ENCODE measurements at regions not wholly inside any gene's neighbourhood (a gene's known extent, or its start where the extent isn't known, plus 50 kb on each side); places are given as distances from the start of the nearest gene placed in this dataset.

DNA sequence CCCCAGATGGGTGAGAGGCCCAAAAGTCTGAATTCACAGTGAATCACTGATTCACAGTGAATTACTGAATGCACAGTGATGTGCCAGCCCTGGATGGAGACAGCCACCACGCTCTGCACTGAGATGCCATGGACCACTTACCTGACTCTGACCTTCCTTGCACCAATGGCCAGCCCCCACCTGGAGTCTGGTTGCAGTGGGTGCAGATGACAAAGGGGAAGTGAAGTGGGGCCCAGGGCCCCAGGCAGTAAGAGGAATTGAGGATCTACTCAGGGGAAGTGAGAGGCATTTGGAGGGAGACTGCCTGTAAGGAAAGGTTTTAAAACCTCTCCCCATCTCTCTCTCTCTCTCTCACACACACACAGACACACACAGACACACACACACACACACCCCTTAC lies 412.1 kb downstream of the CYLC2 start:
- DNase-seq (ENCODE audit: low spot score), result no peak
- no peak overlapping the region for H4K91ac ChIP-seq (ENCODE audit: low read depth, low read length, poor library complexity)
- no peak overlapping the region for H2BK120ac ChIP-seq (ENCODE audit: low read depth, low read length)
- no peak overlapping the region for H4K8ac ChIP-seq (ENCODE audit: low read depth, low read length)
- no peak overlapping the region for H3K27ac ChIP-seq (replicated peaks; ENCODE audit: low read length)
- no peak overlapping the region for H3K14ac ChIP-seq (ENCODE audit: low read length)
- H3K4ac ChIP-seq (ENCODE audit: low read length), result no peak overlapping the region
- no peaks in the 10 kb centered on the region for H3K36me3 ChIP-seq (replicated peaks in 1 of 2; ENCODE audit: control insufficient read depth in 2 of 2, insufficient read depth in 2 of 2, low read length in 2 of 2)
- H3K4me3 ChIP-seq (ENCODE audit: low read length in 2 of 2), result no peak overlapping the region
- H2BK15ac ChIP-seq (ENCODE audit: low read length), result no peak overlapping the region
- H2AFZ ChIP-seq (ENCODE audit: low read length), result no peak overlapping the region
- H3K27me3 ChIP-seq (ENCODE audit: control insufficient read depth in 3 of 3, insufficient read depth in 3 of 3, low read depth in 1 of 3, low read length in 3 of 3), result no peaks in the 10 kb centered on the region
- no peak overlapping the region for H2AK5ac ChIP-seq (ENCODE audit: low read depth, low read length)
- no peak overlapping the region for H3K4me2 ChIP-seq (ENCODE audit: insufficient read depth, low read length, poor library complexity, severe bottlenecking)
- H3K4me1 ChIP-seq (ENCODE audit: control insufficient read depth in 2 of 2, insufficient read depth in 1 of 2, low read depth in 1 of 2, low read length in 2 of 2), result peaks cover 0 to 1% of the 10 kb centered on the region in 2 donors
- no peaks in the 10 kb centered on the region for H3K9me3 ChIP-seq (replicated peaks in 1 of 2; ENCODE audit: control insufficient read depth in 2 of 2, insufficient read depth in 1 of 2, low read depth in 1 of 2, low read length in 2 of 2)
- H2BK12ac ChIP-seq (ENCODE audit: low read length), result no peak overlapping the region
- H3K79me1 ChIP-seq (ENCODE audit: low read depth, low read length), result no peaks in the 10 kb centered on the region
- no peak overlapping the region for H3K23ac ChIP-seq (ENCODE audit: low read depth, low read length, poor library complexity)
- no CpG with 5 or more reads among the region's 1 CpG for WGBS, 2 donors (ENCODE audit: extremely low coverage in 2 of 2, insufficient read length in 2 of 2, insufficient replicate concordance in 1 of 2)
- no peak overlapping the region for H3K18ac ChIP-seq (ENCODE audit: low read length)
- no peak overlapping the region for H2BK5ac ChIP-seq (ENCODE audit: low read length)
- no peak overlapping the region for H3K9ac ChIP-seq (ENCODE audit: low read depth, low read length, poor library complexity)

GRCh38 chr9:103410059-103410458 lies 414.9 kb downstream of the CYLC2 start:
- no peak for DNase-seq (ENCODE audit: low spot score)
- Histone ChIP-seq H2BK120ac (ENCODE audit: low read depth, low read length) (no peak overlapping the region), H2BK12ac (ENCODE audit: low read length) (no peak overlapping the region), H2AK5ac (ENCODE audit: low read depth, low read length) (no peak overlapping the region), H2AFZ (ENCODE audit: low read length) (no peak overlapping the region), H2BK15ac (ENCODE audit: low read length) (no peak overlapping the region), H3K23ac (ENCODE audit: low read depth, low read length, poor library complexity) (no peak overlapping the region), H3K9ac (ENCODE audit: low read depth, low read length, poor library complexity) (no peak overlapping the region), H3K14ac (ENCODE audit: low read length) (no peak overlapping the region), H4K8ac (ENCODE audit: low read depth, low read length) (no peak overlapping the region), H3K4ac (ENCODE audit: low read length) (no peak overlapping the region), H4K91ac (ENCODE audit: low read depth, low read length, poor library complexity) (no peak overlapping the region), H3K4me3 (ENCODE audit: low read length in 2 of 2) (no peak overlapping the region), H3K79me1 (ENCODE audit: low read depth, low read length) (no peaks in the 10 kb centered on the region), H3K36me3 (replicated peaks in 1 of 2; ENCODE audit: control insufficient read depth in 2 of 2, insufficient read depth in 2 of 2, low read length in 2 of 2) (no peaks in the 10 kb centered on the region), H3K4me2 (ENCODE audit: insufficient read depth, low read length, poor library complexity, severe bottlenecking) (no peak overlapping the region), H3K9me3 (replicated peaks in 1 of 2; ENCODE audit: control insufficient read depth in 2 of 2, insufficient read depth in 1 of 2, low read depth in 1 of 2, low read length in 2 of 2) (no peaks in the 10 kb centered on the region), H3K27ac (replicated peaks; ENCODE audit: low read length) (no peak overlapping the region), H2BK5ac (ENCODE audit: low read length) (no peak overlapping the region), H3K4me1 (ENCODE audit: control insufficient read depth in 2 of 2, insufficient read depth in 1 of 2, low read depth in 1 of 2, low read length in 2 of 2) (peaks cover 0 to 1% of the 10 kb centered on the region in 2 donors), H3K27me3 (ENCODE audit: control insufficient read depth in 3 of 3, insufficient read depth in 3 of 3, low read depth in 1 of 3, low read length in 3 of 3) (no peaks in the 10 kb centered on the region), H3K18ac (ENCODE audit: low read length) (no peak overlapping the region)
- no CpG with 5 or more reads among the region's 4 CpGs for WGBS, 2 donors (ENCODE audit: extremely low coverage in 2 of 2, insufficient read length in 2 of 2, insufficient replicate concordance in 1 of 2)

DNA sequence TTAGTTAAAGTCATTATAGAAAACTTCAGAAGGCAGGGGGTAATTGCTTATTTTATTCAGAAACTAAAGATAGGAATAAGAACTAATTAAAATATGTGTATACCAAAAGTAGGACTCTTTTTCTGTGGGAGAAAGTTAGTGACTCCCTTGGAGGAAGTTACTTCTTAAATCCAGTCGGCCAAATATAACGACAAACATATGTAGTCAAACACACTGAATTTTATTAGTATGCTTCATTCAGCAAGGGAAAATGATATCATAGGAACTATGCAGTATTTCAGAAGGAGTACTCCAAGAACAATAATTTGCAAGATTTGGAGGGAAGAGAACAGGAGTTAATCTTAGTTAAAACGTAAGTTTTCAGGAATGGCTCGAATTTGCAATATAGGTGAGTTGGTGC lies 432.6 kb downstream of the CYLC2 start:
- no peak for DNase-seq (ENCODE audit: low spot score)
- Histone ChIP-seq H3K4me3 (ENCODE audit: low read length in 2 of 2) (no peak overlapping the region), H3K36me3 (replicated peaks in 1 of 2; ENCODE audit: control insufficient read depth in 2 of 2, insufficient read depth in 2 of 2, low read length in 2 of 2) (no peaks in the 10 kb centered on the region), H3K23ac (ENCODE audit: low read depth, low read length, poor library complexity) (no peak overlapping the region), H2BK120ac (ENCODE audit: low read depth, low read length) (no peak overlapping the region), H3K14ac (ENCODE audit: low read length) (no peak overlapping the region), H3K9ac (ENCODE audit: low read depth, low read length, poor library complexity) (no peak overlapping the region), H4K8ac (ENCODE audit: low read depth, low read length) (no peak overlapping the region), H2AFZ (ENCODE audit: low read length) (no peak overlapping the region), H4K91ac (ENCODE audit: low read depth, low read length, poor library complexity) (no peak overlapping the region), H2BK5ac (ENCODE audit: low read length) (no peak overlapping the region), H3K4ac (ENCODE audit: low read length) (no peak overlapping the region), H3K4me1 (ENCODE audit: control insufficient read depth in 2 of 2, insufficient read depth in 1 of 2, low read depth in 1 of 2, low read length in 2 of 2) (no peaks in the 10 kb centered on the region), H3K27me3 (ENCODE audit: control insufficient read depth in 3 of 3, insufficient read depth in 3 of 3, low read depth in 1 of 3, low read length in 3 of 3) (no peaks in the 10 kb centered on the region), H3K18ac (ENCODE audit: low read length) (no peak overlapping the region), H2BK12ac (ENCODE audit: low read length) (no peak overlapping the region), H3K9me3 (replicated peaks in 1 of 2; ENCODE audit: control insufficient read depth in 2 of 2, insufficient read depth in 1 of 2, low read depth in 1 of 2, low read length in 2 of 2) (no peaks in the 10 kb centered on the region), H3K4me2 (ENCODE audit: insufficient read depth, low read length, poor library complexity, severe bottlenecking) (no peak overlapping the region), H3K79me1 (ENCODE audit: low read depth, low read length) (no peaks in the 10 kb centered on the region), H2BK15ac (ENCODE audit: low read length) (no peak overlapping the region), H3K27ac (replicated peaks; ENCODE audit: low read length) (no peak overlapping the region), H2AK5ac (ENCODE audit: low read depth, low read length) (no peak overlapping the region)
- no CpG with 5 or more reads among the region's 4 CpGs for WGBS, 2 donors (ENCODE audit: extremely low coverage in 2 of 2, insufficient read length in 2 of 2, insufficient replicate concordance in 1 of 2)

DNA sequence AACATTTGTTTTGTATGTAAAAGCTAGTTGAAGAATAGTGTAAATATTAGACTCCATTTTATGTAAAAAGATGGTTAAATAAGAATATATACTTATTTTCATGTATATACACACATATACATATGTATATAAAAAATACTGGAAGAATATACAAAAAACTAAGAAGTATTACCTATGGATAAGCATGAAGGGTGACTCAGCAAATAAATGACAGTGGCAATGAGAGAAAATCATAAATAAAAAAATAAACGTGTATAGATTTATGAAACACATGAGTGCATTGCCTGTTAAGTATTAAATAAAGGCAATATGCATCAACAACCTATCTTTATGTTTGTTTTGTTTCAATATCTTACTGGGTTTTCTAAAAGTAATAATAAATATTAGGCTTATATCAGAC lies 435.3 kb downstream of the CYLC2 start:
- no peaks in the 10 kb centered on the region for H3K36me3 ChIP-seq (replicated peaks in 1 of 2; ENCODE audit: control insufficient read depth in 2 of 2, insufficient read depth in 2 of 2, low read length in 2 of 2)
- no peaks in the 10 kb centered on the region for H3K27me3 ChIP-seq (ENCODE audit: control insufficient read depth in 3 of 3, insufficient read depth in 3 of 3, low read depth in 1 of 3, low read length in 3 of 3)
- H3K18ac ChIP-seq (ENCODE audit: low read length), result no peak overlapping the region
- no peak overlapping the region for H3K27ac ChIP-seq (replicated peaks; ENCODE audit: low read length)
- no peaks in the 10 kb centered on the region for H3K79me1 ChIP-seq (ENCODE audit: low read depth, low read length)
- no peaks in the 10 kb centered on the region for H3K4me1 ChIP-seq (ENCODE audit: control insufficient read depth in 2 of 2, insufficient read depth in 1 of 2, low read depth in 1 of 2, low read length in 2 of 2)
- H2BK15ac ChIP-seq (ENCODE audit: low read length), result no peak overlapping the region
- no peak overlapping the region for H2BK120ac ChIP-seq (ENCODE audit: low read depth, low read length)
- no peak overlapping the region for H3K9ac ChIP-seq (ENCODE audit: low read depth, low read length, poor library complexity)
- no CpG with 5 or more reads among the region's 1 CpG for WGBS, 2 donors (ENCODE audit: extremely low coverage in 2 of 2, insufficient read length in 2 of 2, insufficient replicate concordance in 1 of 2)
- no peak for DNase-seq (ENCODE audit: low spot score)
- no peak overlapping the region for H2BK5ac ChIP-seq (ENCODE audit: low read length)
- no peak overlapping the region for H3K4me2 ChIP-seq (ENCODE audit: insufficient read depth, low read length, poor library complexity, severe bottlenecking)
- no peak overlapping the region for H2AK5ac ChIP-seq (ENCODE audit: low read depth, low read length)
- H2AFZ ChIP-seq (ENCODE audit: low read length), result no peak overlapping the region
- no peak overlapping the region for H2BK12ac ChIP-seq (ENCODE audit: low read length)
- no peak overlapping the region for H3K4me3 ChIP-seq (ENCODE audit: low read length in 2 of 2)
- no peak overlapping the region for H4K8ac ChIP-seq (ENCODE audit: low read depth, low read length)
- no peak overlapping the region for H4K91ac ChIP-seq (ENCODE audit: low read depth, low read length, poor library complexity)
- no peaks in the 10 kb centered on the region for H3K9me3 ChIP-seq (replicated peaks in 1 of 2; ENCODE audit: control insufficient read depth in 2 of 2, insufficient read depth in 1 of 2, low read depth in 1 of 2, low read length in 2 of 2)
- no peak overlapping the region for H3K4ac ChIP-seq (ENCODE audit: low read length)
- H3K14ac ChIP-seq (ENCODE audit: low read length), result no peak overlapping the region
- H3K23ac ChIP-seq (ENCODE audit: low read depth, low read length, poor library complexity), result no peak overlapping the region
